NCI-H1417 treated with DMSO at 0.1 percent for 48 hours (cell line): ENCODE measurements at regions not wholly inside any gene's neighbourhood (a gene's known extent, or its start where the extent isn't known, plus 50 kb on each side); places are given as distances from the start of the nearest gene placed in this dataset.

Source experiments
- DNase-seq: peaks from one replicate; lab custom pipeline; 2025; lab: John Stamatoyannopoulos, UW

GRCh38 chr1:87274851-87275250, 53.8 kb upstream of the LMO4 start:
- DNase-seq, result no peak

DNA sequence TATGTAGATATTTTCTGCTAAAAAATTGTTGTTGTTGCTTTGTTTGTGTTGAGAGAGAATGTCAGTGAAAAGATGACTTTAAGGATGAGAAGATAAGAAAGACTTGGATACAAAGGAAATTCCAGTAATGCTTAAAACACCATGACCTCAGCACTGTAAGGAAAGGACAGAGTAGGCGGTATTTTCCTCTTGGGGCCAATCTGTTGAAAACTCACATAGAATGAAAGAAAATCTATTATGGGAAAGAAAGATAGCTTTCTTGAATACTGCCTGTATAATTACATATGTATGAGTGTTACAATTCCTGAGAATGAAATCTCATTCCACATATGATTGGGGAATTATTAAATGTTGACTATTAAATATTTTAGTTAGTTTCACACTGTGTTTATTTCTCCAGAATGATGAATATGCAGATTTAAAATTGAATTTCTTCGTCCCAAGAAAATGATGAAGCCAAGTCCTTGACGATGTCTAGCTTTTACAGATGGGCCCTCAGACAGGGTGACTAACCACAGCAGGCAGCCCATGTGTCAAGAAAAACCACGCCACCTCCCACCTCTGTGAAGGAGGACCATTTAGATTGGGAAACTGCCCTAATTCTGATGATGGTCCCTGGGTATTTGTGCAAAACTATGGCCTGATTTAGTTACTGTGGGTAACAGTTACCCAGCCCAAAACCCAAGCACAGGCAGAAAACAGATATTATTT, 49.7 kb upstream of the LMO4 start:
- no peak for DNase-seq
